ENCODE measurements at regions not wholly inside any gene's neighbourhood (a gene's known extent, or its start where the extent isn't known, plus 50 kb on each side); places are given as distances from the start of the nearest gene placed in this dataset.
A peak's percentile ranks its signal among the peaks of the same experiment; 100 is the strongest.

- Histone ChIP-seq H2AFZ (no peak overlapping the region), H3K27ac (no peak overlapping the region), H3K4me1 (peaks cover 10% of the 10 kb centered on the region), H3K36me3 (ENCODE audit: control insufficient read depth, insufficient read depth, low read length) (no peaks in the 10 kb centered on the region), H3K9me3 (ENCODE audit: control insufficient read depth, low read length) (no peaks in the 10 kb centered on the region), H3K4me3 (ENCODE audit: low read depth, low read length) (no peak overlapping the region), H3K9ac (no peak overlapping the region), H3K79me2 (no peaks in the 10 kb centered on the region), H3K4me2 (ENCODE audit: low read length) (no peak overlapping the region), H3K27me3 (ENCODE audit: control insufficient read depth, insufficient read depth, low read length) (no peaks in the 10 kb centered on the region)
- TF ChIP-seq CTCF (IDR thresholded peaks at IDR 0.05) = no peak
Measured at GRCh38 chr3:31409866-31410265, 122.9 kb upstream of the STT3B start.

GRCh38 chr3:31410411-31410810 lies 122.3 kb upstream of the STT3B start:
- Histone ChIP-seq H3K27me3 (ENCODE audit: control insufficient read depth, insufficient read depth, low read length) (no peaks in the 10 kb centered on the region), H3K79me2 (no peaks in the 10 kb centered on the region), H3K9ac (no peak overlapping the region), H2AFZ (no peak overlapping the region), H3K4me1 (peaks cover 6% of the 10 kb centered on the region), H3K36me3 (ENCODE audit: control insufficient read depth, insufficient read depth, low read length) (no peaks in the 10 kb centered on the region), H3K4me2 (ENCODE audit: low read length) (no peak overlapping the region), H3K9me3 (ENCODE audit: control insufficient read depth, low read length) (no peaks in the 10 kb centered on the region), H3K4me3 (ENCODE audit: low read depth, low read length) (no peak overlapping the region), H3K27ac (no peak overlapping the region)
- no peak for TF ChIP-seq CTCF (IDR thresholded peaks at IDR 0.05)

DNA sequence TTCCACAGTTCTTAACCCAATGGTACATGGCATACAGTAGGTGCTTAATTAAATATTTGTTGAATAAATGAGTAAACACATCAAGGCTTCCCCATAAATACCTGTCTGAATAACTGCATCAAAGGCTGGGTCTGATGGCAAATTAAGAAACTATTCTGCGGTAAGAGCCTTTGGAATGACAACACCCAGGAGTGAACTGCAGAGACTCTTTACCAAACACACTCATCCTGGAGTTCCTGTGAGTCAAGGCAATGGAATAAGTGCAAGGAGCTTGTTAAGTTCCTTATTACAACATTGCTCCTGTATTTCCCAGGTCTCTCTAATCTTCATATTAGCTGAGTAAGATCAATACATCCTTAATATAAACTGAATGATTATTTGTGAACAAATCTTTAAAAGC lies 119.9 kb upstream of the STT3B start:
- no peak overlapping the region for H3K27ac ChIP-seq
- H3K79me2 ChIP-seq = no peaks in the 10 kb centered on the region
- H3K9ac ChIP-seq = no peak overlapping the region
- no peak overlapping the region for H2AFZ ChIP-seq
- no peaks in the 10 kb centered on the region for H3K27me3 ChIP-seq (ENCODE audit: control insufficient read depth, insufficient read depth, low read length)
- no peaks in the 10 kb centered on the region for H3K9me3 ChIP-seq (ENCODE audit: control insufficient read depth, low read length)
- H3K4me2 ChIP-seq (ENCODE audit: low read length) = no peak overlapping the region
- no peaks in the 10 kb centered on the region for H3K36me3 ChIP-seq (ENCODE audit: control insufficient read depth, insufficient read depth, low read length)
- no peak for TF ChIP-seq CTCF (IDR thresholded peaks at IDR 0.05)
- no peaks in the 10 kb centered on the region for H3K4me1 ChIP-seq
- H3K4me3 ChIP-seq (ENCODE audit: low read depth, low read length) = no peak overlapping the region

GRCh38 chr3:31413515-31413914 lies 119.2 kb upstream of the STT3B start:
- Histone ChIP-seq H3K4me1 (no peaks in the 10 kb centered on the region), H3K4me3 (ENCODE audit: low read depth, low read length) (no peak overlapping the region), H2AFZ (no peak overlapping the region), H3K27me3 (ENCODE audit: control insufficient read depth, insufficient read depth, low read length) (no peaks in the 10 kb centered on the region), H3K9ac (no peak overlapping the region), H3K9me3 (ENCODE audit: control insufficient read depth, low read length) (no peaks in the 10 kb centered on the region), H3K36me3 (ENCODE audit: control insufficient read depth, insufficient read depth, low read length) (no peaks in the 10 kb centered on the region), H3K79me2 (no peaks in the 10 kb centered on the region), H3K4me2 (ENCODE audit: low read length) (no peak overlapping the region), H3K27ac (no peak overlapping the region)
- no peak for TF ChIP-seq CTCF (IDR thresholded peaks at IDR 0.05)

DNA sequence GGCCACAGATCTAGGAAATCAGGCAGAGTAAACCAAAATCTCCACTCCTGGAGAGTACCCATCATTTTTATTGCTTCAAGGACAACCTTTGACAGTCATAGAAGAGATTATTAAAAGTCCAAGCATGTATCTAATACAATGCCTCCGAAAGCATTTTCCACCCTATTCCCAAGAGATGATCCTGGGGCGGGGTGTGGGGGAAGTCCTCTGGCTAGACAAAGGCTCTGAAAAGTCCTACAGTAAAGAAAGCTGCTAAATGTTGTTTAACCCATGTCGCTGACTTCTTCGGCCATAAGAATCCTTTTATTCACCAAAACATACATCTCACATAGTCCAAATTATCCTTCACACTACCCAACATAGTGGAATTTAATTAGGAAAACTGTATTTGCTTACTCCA lies 115.7 kb upstream of the STT3B start:
- no peaks in the 10 kb centered on the region for H3K27me3 ChIP-seq (ENCODE audit: control insufficient read depth, insufficient read depth, low read length)
- H3K4me2 ChIP-seq (ENCODE audit: low read length) = peak overlapping the region; percentile 4
- no peaks in the 10 kb centered on the region for H3K36me3 ChIP-seq (ENCODE audit: control insufficient read depth, insufficient read depth, low read length)
- H3K4me3 ChIP-seq (ENCODE audit: low read depth, low read length) = no peak overlapping the region
- H3K4me1 ChIP-seq = no peaks in the 10 kb centered on the region
- H3K27ac ChIP-seq = no peak overlapping the region
- H3K9me3 ChIP-seq (ENCODE audit: control insufficient read depth, low read length) = no peaks in the 10 kb centered on the region
- H3K79me2 ChIP-seq = no peaks in the 10 kb centered on the region
- TF ChIP-seq CTCF (IDR thresholded peaks at IDR 0.05) = no peak
- no peak overlapping the region for H3K9ac ChIP-seq
- no peak overlapping the region for H2AFZ ChIP-seq

All from parathyroid adenoma (tissue), 2 donors.